Sciatic nerve (tissue), 2 donors: ENCODE measurements at regions not wholly inside any gene's neighbourhood (a gene's known extent, or its start where the extent isn't known, plus 50 kb on each side); places are given as distances from the start of the nearest gene placed in this dataset.
"Not testable (repeated sequence)": the region's sequence is repeated elsewhere in the genome, so short reads cannot be mapped to it uniquely, and the experiment has no call there.

ENCODE experiments used
- ATAC-seq: fragments of 200-7000 bp; cut with Tn5 transposase; one replicate; pipeline ENCODE4 v1.9.1; 2020; ENCODE audit warnings: mild to moderate bottlenecking, moderate library complexity
- DNase-seq: peaks from one replicate; pipeline ENCODE4 v3.0.0-alpha.2; 2020; ENCODE audit warnings: low spot score
- intact Hi-C: fragments of 100-400 bp; cut with DNase I; formaldehyde crosslinking; loops from one replicate; pipeline ENCODE4 v1.14.2; 2022
- donor health status: DM: no; HTN: no; CAD: no.
- donor health status: DM: no; HTN: no; CAD: no.

GRCh38 chr13:32828711-32829110 lies 187.5 kb upstream of the KL start:
- DNase-seq (no peak), ATAC-seq (no peak)
- intact Hi-C loops = no loop called here

DNA sequence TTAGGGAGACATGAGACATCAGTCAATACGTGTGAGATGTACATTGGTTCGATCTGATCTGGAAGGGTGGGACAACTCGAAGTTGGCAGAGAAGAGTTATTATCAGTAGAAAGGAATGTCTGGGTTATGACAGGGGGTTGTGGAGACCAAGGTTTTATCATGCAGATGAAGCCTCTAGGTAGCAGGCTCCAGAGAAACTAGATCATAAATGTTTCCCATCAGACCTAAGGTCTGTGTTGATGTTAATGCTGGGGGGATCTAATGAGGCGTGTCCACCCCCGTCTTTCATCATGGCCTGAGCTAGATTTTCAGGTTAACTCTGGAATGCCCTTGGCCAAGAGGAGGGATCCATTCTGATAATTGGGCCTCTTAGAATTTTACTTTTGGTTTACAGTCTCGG lies 187.0 kb upstream of the KL start:
- DNase-seq (no peak), ATAC-seq (no peak)
- intact Hi-C loops = no loop called here

DNA sequence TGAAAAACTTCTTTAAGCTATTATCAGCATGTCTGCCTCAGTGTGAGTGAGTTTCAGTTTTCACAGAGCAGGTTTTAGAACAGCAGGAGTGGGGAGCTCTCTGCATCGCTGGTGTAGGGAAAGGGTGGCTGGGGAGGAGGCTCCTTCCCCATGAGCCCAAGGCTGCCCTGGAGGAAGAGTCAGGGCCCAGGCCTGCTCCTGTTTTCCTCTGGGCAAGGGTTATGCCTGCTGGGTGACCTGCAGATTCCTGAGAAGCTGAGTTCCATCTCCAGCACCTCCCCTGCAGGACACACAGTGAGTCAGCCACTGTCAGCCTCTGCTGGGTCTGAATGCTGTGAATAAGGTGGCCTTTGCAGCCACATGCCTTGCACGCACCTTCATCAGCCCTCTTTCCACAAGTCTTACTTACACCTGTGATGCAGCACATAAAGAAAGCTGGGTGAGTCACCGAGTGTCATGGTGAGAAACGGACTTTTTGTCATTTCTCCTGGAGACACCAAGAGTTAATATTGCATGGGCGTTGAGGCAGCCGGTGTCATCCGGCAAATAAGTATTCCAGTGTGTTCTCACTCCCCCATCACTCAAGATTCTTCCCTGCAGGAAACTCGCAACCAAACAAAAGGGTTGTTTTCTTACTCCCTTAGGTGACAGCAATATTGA lies 186.4 kb upstream of the KL start:
- intact Hi-C loops = no loop called here
- DNase-seq = no peak

DNA sequence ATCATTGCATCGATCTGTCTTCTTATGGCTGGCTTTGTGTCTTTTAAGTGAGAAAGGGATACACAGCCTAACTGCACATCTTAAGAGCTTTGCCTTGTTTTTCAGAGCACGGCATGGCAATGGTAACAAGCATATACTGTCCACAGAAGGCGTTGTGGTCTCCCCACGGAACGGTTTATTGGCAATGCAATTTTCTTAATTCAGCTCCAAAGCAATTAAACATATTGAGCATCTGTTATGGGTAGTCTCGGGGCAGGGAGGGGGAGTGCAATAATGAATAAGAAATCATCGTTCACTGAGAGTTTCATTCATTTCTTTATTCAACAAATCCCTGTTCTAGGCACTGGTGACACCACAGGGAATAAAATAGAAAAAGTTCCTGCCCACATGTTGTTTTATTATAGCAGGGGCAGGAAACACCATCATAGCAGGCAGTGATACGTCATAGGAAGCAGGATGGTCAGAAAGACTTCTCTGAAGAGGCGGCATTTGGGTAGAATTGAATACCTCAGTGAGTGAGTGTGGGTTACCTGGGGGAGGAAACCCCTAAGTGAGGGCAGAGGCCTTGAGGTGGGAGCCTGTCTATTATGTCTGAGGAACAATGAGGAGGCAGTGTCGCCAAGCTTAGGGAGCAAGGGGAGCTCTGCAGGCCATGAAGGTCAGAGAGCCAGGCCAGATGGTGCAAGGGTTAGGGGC lies 185.7 kb upstream of the KL start:
- intact Hi-C loops = no loop called here
- no peak for DNase-seq
- ATAC-seq = no peak

More for the DNA sequence above, 186.4 kb upstream of the KL start:
- peak; percentile 62 for ATAC-seq

- intact Hi-C loops = no loop called here
- ATAC-seq = no peak
- DNase-seq = no peak
These were observed 178.8 kb upstream of the KL start for GRCh38 chr13:32837307-32837972.

- intact Hi-C loops = no loop called here
These were observed 178.0 kb upstream of the KL start for GRCh38 chr13:32837973-32838927.

DNA sequence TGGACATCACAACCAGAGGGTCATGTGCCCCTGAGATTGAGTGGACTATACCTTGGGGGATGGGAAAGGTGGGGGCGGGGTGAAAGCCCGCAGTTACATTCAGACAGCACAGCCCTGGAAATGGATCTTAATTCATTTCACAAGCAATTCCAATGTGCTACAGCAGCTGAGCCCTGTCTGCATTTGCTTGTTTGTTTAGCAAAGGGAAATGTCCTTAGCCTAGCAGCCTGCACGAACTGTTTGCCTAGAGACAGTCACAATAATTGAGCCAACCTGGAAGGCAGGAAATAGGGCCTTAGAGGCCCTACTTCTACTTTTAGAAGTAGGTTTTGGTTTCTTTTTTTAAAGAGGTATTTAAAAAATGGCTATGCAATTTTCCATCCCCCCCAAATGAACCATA lies 177.3 kb upstream of the KL start:
- ATAC-seq (peak; percentile 80), DNase-seq (no peak)
- intact Hi-C loops = no loop called here

More at GRCh38 chr13:32837973-32838927, 178.0 kb upstream of the KL start:
- ATAC-seq (peak; percentile 17), DNase-seq (no peak)

DNA sequence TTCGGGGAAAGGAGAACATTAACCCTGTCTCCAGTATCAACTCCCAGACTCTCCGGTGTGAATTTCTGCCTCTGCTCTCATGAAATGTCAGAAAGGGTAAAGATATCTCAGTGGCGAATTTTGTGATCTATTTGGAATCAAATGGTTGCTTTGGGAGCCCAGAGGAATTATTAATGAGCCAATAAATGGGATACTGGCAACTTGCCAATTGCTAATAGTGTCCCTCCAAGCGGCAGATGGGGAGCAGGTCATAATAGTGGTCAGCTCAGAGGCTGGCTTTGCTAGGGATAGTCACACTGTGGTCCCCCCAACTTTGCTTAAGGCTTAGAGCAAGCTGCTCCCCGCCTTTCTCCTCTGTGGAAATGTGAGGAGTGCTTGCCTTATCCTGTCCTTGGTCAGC lies 176.1 kb upstream of the KL start:
- intact Hi-C loops = no loop called here
- DNase-seq = no peak
- ATAC-seq = no peak

- DNase-seq (no peak), ATAC-seq (no peak)
- intact Hi-C loops = no loop called here
These were observed 175.1 kb upstream of the KL start for GRCh38 chr13:32840989-32841713.

GRCh38 chr13:32845952-32846950 lies 170.0 kb upstream of the KL start:
- ATAC-seq = no peak
- no peak for DNase-seq
- intact Hi-C loops = loop anchor here (5.0 kb wide), 1 partner anchor 1156 kb away; no protein-coding TSS in a partner anchor

GRCh38 chr13:32847976-32848375 lies 168.2 kb upstream of the KL start:
- not testable (repeated sequence) for ATAC-seq, DNase-seq
- intact Hi-C loops = loop anchor here (5.0 kb wide), 1 partner anchor 1154 kb away; no protein-coding TSS in a partner anchor

DNA sequence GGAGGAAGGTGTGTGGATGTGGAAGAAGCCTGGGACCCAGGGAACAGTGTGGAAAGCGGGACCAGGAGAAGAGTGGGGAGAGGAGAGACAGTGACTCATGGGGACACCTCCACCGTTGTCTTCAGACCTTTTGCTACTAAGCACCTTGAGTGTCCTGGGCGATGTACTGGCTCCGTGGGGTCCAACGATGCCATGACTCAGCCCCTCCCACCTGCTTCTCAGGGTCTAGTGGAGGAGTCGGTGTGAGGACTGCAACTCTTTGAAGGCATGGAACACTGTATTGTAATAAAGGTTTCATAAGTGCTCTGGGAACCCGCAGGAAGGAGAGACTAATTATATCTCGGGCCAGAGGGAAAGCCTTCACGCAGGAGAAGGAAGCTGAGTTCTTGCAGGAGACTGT lies 166.9 kb upstream of the KL start:
- ATAC-seq (peak; percentile 13), DNase-seq (no peak)
- intact Hi-C loops = loop anchor here (5.0 kb wide), 1 partner anchor 1153 kb away; no protein-coding TSS in a partner anchor

- ATAC-seq (peak; percentile 62), DNase-seq (no peak)
- intact Hi-C loops = no loop called here
These were observed 165.7 kb upstream of the KL start for GRCh38 chr13:32850316-32851052.

DNA sequence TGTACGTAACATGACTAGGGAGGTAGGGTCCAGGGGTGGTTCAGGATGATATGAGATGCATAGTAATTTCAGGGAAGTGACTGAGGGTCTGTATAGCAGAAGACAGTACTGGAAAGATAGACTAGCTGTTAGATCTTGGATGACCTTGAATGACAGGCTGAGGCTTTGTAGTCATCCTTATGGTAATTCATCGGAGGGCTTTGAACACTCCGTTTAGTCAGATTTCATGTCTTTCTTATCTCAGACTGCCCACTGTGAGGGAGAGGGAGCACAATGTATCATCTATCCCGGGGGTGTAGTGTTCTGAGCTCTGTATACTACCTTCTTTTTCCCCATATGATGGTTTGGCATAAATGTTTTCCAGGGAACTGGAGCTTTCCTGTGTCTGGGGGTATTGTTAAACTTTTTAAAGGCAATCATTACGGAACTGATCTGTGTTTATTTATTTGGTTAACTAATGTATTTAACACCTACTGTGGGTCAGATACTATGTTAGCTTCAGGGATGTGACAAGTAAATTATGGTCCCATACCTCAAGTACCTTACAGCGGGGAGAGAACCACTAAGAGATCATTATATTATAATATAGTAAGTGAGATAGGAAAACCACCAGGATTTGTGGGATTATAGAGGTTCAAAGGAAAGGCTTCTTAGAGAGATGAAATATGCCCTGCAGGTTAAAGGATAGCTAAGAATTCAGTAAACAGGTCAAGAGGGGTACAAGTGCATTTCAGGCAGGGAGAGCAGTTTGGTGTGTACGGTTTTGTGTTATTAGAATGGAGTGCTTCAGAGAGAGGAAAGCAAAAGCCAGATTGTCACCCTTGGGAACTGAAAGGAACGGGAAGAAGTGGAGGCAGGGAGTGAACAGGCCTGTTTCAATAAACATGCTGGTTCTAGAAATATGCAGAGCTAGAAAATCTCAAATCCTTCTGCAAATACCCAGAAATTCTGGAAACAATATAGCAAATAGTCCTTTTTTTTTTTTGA lies 164.8 kb upstream of the KL start:
- intact Hi-C loops = no loop called here
- ATAC-seq (peak; percentile 85), DNase-seq (no peak)

DNA sequence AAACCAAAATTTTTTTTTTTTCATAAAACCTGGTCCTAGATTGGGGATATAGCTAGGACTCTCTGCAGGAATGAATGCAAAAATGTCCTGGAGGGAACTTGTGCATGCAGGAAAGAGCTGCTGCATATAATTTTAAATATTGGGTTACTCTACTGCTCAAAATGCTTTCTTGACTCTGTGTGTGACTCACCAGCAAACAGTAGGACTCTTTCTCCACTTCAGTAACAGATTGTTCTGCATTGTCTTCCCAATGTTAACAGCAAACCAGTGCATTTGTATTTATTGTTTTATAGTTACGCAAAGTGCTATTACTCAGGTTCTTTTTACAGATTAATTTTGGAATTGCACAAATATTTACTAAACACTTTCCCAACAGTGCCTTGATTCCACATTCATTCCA lies 163.7 kb upstream of the KL start:
- intact Hi-C loops = no loop called here
- DNase-seq (no peak), ATAC-seq (peak; percentile 60)
